ENCODE measurements at regions not wholly inside any gene's neighbourhood (a gene's known extent, or its start where the extent isn't known, plus 50 kb on each side); places are given as distances from the start of the nearest gene placed in this dataset.

GRCh38 chr14:97413966-97414717 is 617.0 kb downstream of the VRK1 start:
- Histone ChIP-seq H3K9me3 (no peaks in the 10 kb centered on the region), H3K27ac (no peak overlapping the region), H3K36me3 (no peaks in the 10 kb centered on the region), H3K4me3 (no peak overlapping the region), H3K27me3 (peaks cover 0 to 53% of the 10 kb centered on the region in 2 donors), H3K4me1 (peaks cover 0 to 5% (median 2%) of the 10 kb centered on the region in 4 donors)
- no peak for TF ChIP-seq CTCF (IDR thresholded peaks at IDR 0.05)
- no peak for DNase-seq
- intact Hi-C loops (cut with DNase I; ENCODE audit: low total_unique reads) = no loop called here

DNA sequence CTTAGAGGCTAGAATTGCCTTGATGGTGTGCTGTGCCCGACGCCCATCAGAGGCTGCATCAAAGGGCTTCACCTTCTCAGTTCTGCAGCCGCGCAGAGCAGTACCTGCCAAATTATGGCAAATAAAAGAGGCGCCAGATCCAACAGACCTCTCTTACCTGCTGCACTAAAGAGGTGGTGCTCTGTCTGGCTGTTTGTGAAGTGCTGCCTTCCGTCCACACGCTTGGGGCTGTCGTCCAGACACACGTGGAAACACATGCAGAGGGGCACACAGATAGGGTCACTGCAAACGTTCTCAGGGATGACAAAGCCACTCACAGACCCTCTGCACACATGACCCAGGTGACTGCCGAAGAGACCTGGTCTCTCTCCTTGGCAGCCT is 617.5 kb downstream of the VRK1 start:
- TF ChIP-seq CTCF (IDR thresholded peaks at IDR 0.05) = no peak
- intact Hi-C loops (cut with DNase I; ENCODE audit: low total_unique reads) = no loop called here
- Histone ChIP-seq H3K4me3 (no peak overlapping the region), H3K4me1 (peaks cover 0 to 5% (median 2%) of the 10 kb centered on the region in 4 donors), H3K9me3 (no peaks in the 10 kb centered on the region), H3K27ac (no peak overlapping the region), H3K36me3 (no peaks in the 10 kb centered on the region), H3K27me3 (peaks cover 0 to 48% of the 10 kb centered on the region in 2 donors)
- DNase-seq = no peak

GRCh38 chr14:97415907-97416306 is 618.7 kb downstream of the VRK1 start:
- no peak for TF ChIP-seq CTCF (IDR thresholded peaks at IDR 0.05)
- Histone ChIP-seq H3K27me3 (peaks cover 0 to 37% of the 10 kb centered on the region in 2 donors), H3K27ac (no peak overlapping the region), H3K4me1 (peaks cover 0 to 5% (median 2%) of the 10 kb centered on the region in 4 donors), H3K9me3 (no peaks in the 10 kb centered on the region), H3K36me3 (no peaks in the 10 kb centered on the region), H3K4me3 (no peak overlapping the region)
- intact Hi-C loops (cut with DNase I; ENCODE audit: low total_unique reads) = no loop called here
- DNase-seq = no peak

GRCh38 chr14:97416550-97416949 is 619.4 kb downstream of the VRK1 start:
- intact Hi-C loops (cut with DNase I; ENCODE audit: low total_unique reads) = no loop called here
- H3K9me3 ChIP-seq = no peaks in the 10 kb centered on the region
- peaks cover 0 to 37% of the 10 kb centered on the region in 2 donors for H3K27me3 ChIP-seq
- no peak for DNase-seq
- no peak for TF ChIP-seq CTCF (IDR thresholded peaks at IDR 0.05)
- H3K4me1 ChIP-seq = peaks cover 0 to 5% (median 2%) of the 10 kb centered on the region in 4 donors
- H3K36me3 ChIP-seq = no peaks in the 10 kb centered on the region
- no peak overlapping the region for H3K27ac ChIP-seq
- H3K4me3 ChIP-seq = no peak overlapping the region

GRCh38 chr14:97417331-97417730 is 620.1 kb downstream of the VRK1 start:
- Histone ChIP-seq H3K27ac (no peak overlapping the region), H3K36me3 (no peaks in the 10 kb centered on the region), H3K9me3 (no peaks in the 10 kb centered on the region), H3K4me1 (peaks cover 0 to 5% (median 2%) of the 10 kb centered on the region in 4 donors), H3K4me3 (no peak overlapping the region), H3K27me3 (peaks cover 0 to 32% of the 10 kb centered on the region in 2 donors)
- TF ChIP-seq CTCF (IDR thresholded peaks at IDR 0.05) = no peak
- intact Hi-C loops (cut with DNase I; ENCODE audit: low total_unique reads) = no loop called here
- DNase-seq = no peak
